22Rv1 (cell line): ENCODE measurements at regions not wholly inside any gene's neighbourhood (a gene's known extent, or its start where the extent isn't known, plus 50 kb on each side); places are given as distances from the start of the nearest gene placed in this dataset.

Experiments used
- ZFX ChIP-seq: fragments of 450-650 bp; IDR thresholded peaks from 2 replicates; pipeline ENCODE4 v1.6.1; 2017; ENCODE audit warnings: antibody characterized with exemption, borderline replicate concordance
- TF ChIP-seq, protein P1 (sequence below): fragments of 450-650 bp; IDR thresholded peaks from 2 replicates; pipeline ENCODE4 v1.5.1; 2017; ENCODE audit warnings: mild to moderate bottlenecking

DNA sequence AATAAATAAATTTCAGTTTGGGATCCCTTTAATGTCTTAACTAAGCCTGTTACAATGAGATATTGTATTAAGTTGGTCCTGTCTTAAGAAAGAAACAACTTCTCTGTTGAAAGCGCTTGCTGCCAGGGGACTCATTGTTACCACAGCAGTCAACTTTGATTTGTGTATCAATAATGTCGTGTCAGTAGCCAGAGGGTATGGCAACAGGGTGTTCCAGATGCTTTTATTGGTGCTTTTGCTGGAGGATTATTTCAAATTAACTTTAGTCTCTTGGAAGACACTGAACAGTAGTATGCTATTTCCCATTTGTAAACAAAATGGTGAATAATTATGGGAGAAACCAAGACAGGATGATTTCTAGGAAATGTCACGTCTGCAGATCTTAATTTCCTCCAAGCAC, 91.9 kb upstream of the TSHZ2 start:
- TF ChIP-seq, protein P1, sequence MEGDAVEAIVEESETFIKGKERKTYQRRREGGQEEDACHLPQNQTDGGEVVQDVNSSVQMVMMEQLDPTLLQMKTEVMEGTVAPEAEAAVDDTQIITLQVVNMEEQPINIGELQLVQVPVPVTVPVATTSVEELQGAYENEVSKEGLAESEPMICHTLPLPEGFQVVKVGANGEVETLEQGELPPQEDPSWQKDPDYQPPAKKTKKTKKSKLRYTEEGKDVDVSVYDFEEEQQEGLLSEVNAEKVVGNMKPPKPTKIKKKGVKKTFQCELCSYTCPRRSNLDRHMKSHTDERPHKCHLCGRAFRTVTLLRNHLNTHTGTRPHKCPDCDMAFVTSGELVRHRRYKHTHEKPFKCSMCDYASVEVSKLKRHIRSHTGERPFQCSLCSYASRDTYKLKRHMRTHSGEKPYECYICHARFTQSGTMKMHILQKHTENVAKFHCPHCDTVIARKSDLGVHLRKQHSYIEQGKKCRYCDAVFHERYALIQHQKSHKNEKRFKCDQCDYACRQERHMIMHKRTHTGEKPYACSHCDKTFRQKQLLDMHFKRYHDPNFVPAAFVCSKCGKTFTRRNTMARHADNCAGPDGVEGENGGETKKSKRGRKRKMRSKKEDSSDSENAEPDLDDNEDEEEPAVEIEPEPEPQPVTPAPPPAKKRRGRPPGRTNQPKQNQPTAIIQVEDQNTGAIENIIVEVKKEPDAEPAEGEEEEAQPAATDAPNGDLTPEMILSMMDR = no peak
- TF ChIP-seq ZFX = no peak
